NCI-H1930 (cell line): ENCODE measurements at regions not wholly inside any gene's neighbourhood (a gene's known extent, or its start where the extent isn't known, plus 50 kb on each side); places are given as distances from the start of the nearest gene placed in this dataset.
"Not testable (repeated sequence)": the region's sequence is repeated elsewhere in the genome, so short reads cannot be mapped to it uniquely, and the experiment has no call there.

Experiments used
- DNase-seq, 2 experiments: peaks; one replicate each; lab custom pipeline; 2025; lab: John Stamatoyannopoulos, UW

DNA sequence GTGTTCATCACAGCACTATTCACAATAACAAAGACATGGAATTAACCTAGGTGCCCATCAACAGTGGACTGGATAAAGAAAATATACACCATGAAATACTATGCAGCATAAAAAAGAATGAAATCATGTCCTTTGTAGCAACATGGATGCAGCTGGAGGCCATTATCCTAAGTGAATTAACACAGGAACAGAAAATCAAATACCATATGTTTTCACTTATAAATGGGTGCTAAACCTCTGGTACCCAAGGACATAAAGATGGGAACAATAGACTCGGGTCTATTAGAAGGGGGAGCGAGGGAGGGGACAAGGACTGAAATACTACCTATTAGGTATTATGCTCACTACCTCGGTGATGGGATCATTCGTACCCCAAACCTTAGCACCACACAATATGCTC lies 66.4 kb upstream of the PTPN13 start:
- not testable (repeated sequence) for DNase-seq

DNA sequence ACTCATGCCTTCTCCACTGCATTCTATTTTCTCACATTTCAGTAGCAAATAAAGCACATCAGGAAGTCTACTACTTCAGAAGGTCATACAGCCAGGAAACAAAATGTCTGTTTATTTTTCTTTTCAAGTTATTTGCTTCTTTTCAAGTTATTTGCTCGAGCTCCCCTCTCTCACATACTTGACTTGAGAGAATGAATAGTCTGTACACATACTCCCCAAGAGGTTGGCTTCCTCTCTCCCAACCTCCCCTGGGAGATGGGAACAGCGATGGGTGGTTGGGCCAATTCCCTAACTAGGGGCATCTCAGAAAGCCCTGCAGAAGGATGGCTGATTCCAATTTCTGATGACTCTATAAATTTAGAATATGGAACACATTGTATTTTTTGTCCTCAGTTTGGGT lies 64.7 kb upstream of the PTPN13 start:
- no peak for DNase-seq

DNA sequence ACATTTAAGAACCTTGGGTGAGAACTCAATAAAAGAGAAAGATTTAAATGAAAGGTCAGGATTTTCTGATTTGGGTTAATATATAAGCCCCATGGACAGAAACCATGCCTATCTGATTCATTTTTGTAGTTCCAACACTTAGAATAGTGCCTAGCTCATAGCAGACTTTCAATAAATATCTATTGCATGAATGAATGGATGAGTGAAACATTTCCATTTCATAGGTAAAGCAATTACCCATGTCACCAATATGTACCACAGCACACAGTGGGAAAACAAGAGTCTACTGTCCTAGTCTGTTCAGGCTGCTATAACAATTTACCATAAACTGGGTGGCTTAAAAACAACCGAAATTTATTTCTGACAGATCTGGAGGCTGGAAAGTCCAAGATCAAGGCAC lies 63.9 kb upstream of the PTPN13 start:
- no peak for DNase-seq

DNA sequence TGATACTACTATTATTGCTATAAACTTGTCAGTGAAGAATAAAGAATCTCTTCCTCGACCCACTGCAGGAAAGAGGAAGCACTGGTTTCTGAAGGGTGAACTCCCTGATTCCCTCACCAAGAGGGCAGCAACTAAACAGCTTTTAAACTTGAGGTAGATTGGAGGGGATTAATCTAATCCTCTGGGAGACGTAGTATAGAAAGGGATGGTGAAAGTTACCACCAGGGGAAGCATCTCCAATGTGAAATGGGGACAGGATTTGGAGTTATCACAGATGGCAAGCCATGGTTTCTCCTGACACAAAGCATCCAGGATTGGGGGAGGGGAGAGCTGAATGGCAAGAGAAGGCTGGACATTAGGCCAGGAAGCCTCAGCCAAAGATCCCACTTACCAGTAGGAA lies 62.7 kb upstream of the PTPN13 start:
- no peak for DNase-seq

DNA sequence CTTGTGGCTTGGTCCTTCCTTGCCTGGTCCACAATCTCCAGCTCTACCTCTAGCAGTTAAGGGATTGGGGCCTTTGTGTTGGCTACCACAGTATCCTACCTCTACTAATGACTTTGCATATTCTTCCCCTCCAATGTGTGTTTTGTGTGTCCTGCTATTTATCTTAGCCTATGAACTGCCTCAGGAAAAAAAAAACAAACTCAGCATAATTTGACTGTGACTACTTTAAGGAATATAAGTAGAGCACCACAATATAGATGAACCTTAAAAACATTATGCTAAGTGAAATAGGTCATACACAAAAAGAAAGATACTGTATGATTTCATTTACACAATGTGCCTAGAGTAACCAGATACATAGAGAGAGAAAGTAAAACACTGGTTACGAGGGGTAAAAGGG lies 61.3 kb upstream of the PTPN13 start:
- DNase-seq, result no peak

DNA sequence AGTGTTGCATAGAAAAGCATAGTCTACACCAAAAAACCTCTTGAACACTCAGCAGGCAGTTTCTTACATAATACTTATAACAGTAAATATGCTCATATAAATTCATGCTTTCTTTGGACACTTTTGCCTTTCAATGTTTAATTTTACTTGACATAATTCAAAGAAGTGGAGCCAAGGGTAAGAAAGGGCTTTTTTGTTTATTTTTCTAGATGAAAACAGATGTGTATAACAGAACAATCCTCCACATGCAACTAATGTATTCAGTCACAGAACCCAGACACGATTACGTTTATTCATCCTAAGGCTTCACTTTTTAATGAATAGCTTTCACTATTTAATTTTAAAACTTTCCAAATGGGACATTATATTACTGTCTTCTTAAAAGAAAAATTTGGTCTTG lies 58.0 kb upstream of the PTPN13 start:
- DNase-seq, result no peak

DNA sequence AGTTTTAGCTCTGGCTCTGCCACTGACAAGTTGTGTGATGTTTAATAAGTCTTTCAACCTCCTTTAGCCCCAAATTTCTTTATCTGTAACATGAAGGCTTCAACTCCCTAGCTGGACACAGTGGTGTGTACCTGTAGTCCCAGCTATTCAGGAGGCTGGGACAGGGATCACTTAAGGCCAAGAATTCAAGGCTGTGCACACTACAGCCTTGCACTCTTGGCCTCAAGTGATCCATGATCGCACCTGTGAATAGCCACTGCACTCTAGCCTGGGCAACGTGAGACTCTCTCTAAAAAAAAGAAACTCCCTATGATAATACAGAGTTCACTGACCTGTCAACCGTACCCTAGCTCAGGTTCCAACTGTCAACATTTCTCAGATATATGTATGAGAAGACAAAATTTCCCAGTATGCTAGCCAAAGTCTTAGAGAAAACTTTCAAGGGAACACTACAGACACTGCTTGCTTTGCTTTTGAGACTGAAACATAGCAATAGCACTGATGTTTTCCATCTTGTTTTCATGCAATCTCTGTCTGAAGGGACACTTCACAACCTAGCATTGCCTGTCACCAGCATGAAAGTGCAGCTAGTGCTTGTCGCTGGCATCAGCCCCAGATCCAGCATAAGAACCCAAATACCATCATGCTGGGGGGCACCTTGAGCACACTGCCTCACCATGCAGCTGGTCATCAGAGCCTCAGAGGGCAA lies 51.6 kb upstream of the PTPN13 start:
- no peak for DNase-seq

DNA sequence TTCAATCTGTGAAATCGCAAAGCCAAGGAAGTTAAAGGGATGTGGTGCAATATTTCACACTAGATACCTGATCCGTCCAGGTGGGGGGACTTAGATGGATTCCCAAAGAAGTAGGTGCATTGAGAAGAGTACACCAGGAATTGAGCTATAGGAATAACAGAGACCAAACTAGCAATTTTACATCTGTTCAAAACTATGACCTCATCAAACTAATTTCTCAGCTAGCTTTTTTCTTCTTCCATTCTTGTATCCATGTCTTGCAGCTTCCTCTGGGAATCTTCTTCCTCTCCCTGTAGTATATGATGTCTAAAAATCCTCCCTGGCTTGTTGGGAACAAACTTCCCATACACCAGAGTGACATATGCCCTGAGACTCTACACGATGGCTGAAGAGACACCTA lies 51.0 kb upstream of the PTPN13 start:
- no peak for DNase-seq

DNA sequence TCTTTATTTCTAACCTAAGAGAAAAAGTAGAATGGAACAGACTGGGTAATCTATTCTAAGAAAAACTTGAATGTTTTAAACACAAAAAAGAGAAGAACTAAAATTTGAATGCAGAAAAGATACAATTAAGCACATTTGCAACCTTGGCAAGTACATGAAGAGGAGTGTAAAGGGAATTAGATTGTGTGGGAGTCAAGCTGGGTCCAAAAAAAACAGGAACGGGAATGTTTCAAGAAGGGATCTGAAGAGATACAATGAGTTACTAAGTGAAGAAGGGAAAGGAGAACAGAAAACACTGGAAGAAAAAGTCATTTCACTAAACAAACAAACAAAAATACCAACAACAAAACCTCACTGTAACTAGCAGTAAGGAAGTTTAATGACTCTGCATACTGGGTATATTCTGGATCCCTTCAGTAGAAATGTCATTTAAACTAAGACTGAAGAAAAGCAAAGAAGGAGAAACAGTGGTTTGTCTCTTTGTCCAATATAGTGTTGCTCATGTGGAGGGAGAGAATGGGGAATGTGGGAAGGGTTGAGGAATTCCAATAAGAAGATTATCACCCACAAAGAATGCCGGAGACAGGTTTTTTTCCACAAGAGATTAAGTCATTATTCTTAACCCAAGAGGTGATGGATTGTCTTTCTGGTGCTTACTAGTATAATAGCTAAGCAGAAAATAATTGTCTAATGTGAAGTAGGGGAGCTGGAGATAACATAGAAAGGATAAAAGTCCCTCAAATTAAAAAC lies 50.4 kb upstream of the PTPN13 start:
- no peak for DNase-seq

DNA sequence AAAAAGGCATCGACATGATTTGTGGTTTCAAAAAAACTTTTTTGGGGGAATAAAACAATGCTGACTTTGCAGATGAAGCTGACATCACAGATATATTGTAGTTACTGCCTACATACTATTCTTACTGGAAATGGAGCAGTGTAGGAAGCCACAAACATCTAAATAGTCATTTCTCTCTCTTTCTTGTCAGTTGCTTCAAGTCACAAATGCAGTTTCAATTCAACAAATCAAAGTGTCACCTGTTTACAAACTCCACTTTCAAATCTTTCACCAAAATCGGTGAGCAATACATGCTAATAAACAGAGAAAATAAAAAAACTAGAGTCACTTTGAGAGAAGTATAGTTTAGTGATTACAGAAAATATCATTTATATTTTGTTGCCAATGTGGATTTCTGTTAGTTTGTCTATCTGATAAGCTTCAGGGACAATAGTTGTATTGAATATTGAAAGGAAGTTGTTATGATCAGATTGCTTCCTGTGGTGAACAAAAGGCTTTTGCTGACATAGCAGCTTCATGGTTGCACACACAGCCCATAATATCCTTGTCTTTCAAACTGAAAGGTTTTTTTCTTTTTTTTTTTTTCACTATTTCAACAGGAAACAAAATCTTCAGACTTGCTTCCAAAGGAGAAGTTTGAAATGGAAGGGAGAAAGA lies 49.7 kb upstream of the PTPN13 start:
- DNase-seq, result no peak
